GM12878 (cell line): ENCODE measurements at regions not wholly inside any gene's neighbourhood (a gene's known extent, or its start where the extent isn't known, plus 50 kb on each side); places are given as distances from the start of the nearest gene placed in this dataset.

Experiments
- ATAC-seq: fragments of 200-7000 bp; cut with Tn5 transposase; 3 replicates; pipeline ENCODE4 v1.9.1; 2020; ENCODE audit warnings: mild to moderate bottlenecking, moderate library complexity
- BruUV-seq: library from RNA; stranded (reverse); fragments of 400-500 nt; replicated peaks from 2 replicates; lab custom pipeline; 2021; lab: Mats Ljungman, UMichigan
- CTCF ChIA-PET: fragments of 300-600 bp; sonication (Branson Sonifier 250); formaldehyde crosslinking; extraction: SDS; loops from one replicate; lab custom pipeline; 2021; ENCODE audit warnings: inconsistent platforms; lab: Yijun Ruan, JAX
- POLR2A ChIA-PET: fragments of 350-600 bp; formaldehyde crosslinking; extraction: SDS; loops from one replicate; lab custom pipeline; 2021; ENCODE audit warnings: inconsistent platforms; lab: Charles Lee
- RAD21 ChIA-PET: fragments of 300-600 bp; sonication (Branson Sonifier 250); formaldehyde crosslinking; loops from one replicate; lab custom pipeline; 2023; ENCODE audit warnings: antibody characterized with exemption; ENCODE audit not compliant: unreplicated experiment; lab: Charles Lee
- SMC1A ChIA-PET: fragments of 300-600 bp; sonication (Branson Sonifier 250); formaldehyde crosslinking; loops from one replicate; lab custom pipeline; 2023; ENCODE audit not compliant: unreplicated experiment, uncharacterized antibody; lab: Charles Lee
- DNase-seq: peaks from one replicate; pipeline ENCODE4 v3.0.0-alpha.2; 2011; ENCODE audit warnings: low read depth, low spot score
- FAIRE-seq: peaks from 3 replicates; lab custom pipeline; 2011; peaks lifted over from hg19 to GRCh38; lab: Jason Lieb, UNC
- H2AFZ ChIP-seq: 2 replicates; pipeline ENCODE4 v1.6.0; 2011; ENCODE audit warnings: low read depth, low read length, control low read depth; ENCODE audit not compliant: control insufficient read depth
- H3K27ac ChIP-seq: 2 replicates; pipeline ENCODE4 v1.5.1; 2011; ENCODE audit warnings: control low read depth; ENCODE audit not compliant: control insufficient read depth, insufficient read depth
- H3K27me3 ChIP-seq, 2 experiments: replicated peaks in 1 of 2; 2 replicates each; pipeline versions ENCODE4 v1.6.0 to v1.6.1; 2011; ENCODE audit warnings: low read length in 1 of 2; ENCODE audit not compliant: control insufficient read depth in 2 of 2, insufficient read depth in 2 of 2
- H3K36me3 ChIP-seq, 2 experiments: 2 replicates each; pipeline ENCODE4 v1.5.1; 2011; ENCODE audit warnings: low read length in 1 of 2; ENCODE audit not compliant: control insufficient read depth in 2 of 2, insufficient read depth in 2 of 2
- H3K4me1 ChIP-seq: 2 replicates; pipeline ENCODE4 v1.6.1; 2011; ENCODE audit warnings: mild to moderate bottlenecking, low read length, moderate library complexity, mixed read lengths; ENCODE audit not compliant: control insufficient read depth, insufficient read depth
- H3K4me2 ChIP-seq: 2 replicates; pipeline ENCODE4 v1.6.0; 2011; ENCODE audit warnings: control low read depth; ENCODE audit not compliant: control insufficient read depth, insufficient read depth
- H3K4me3 ChIP-seq: fragments of 200-600 bp; sonication (generic); 2 replicates; pipeline ENCODE4 v1.5.1; 2016
- H3K79me2 ChIP-seq: 2 replicates; pipeline ENCODE4 v1.6.0; 2011; ENCODE audit warnings: low read length; ENCODE audit not compliant: control insufficient read depth, insufficient read depth
- H3K9ac ChIP-seq: 2 replicates; pipeline ENCODE4 v1.8.0; 2011; ENCODE audit warnings: low read length, control low read depth, mixed read lengths; ENCODE audit not compliant: control insufficient read depth, insufficient read depth
- H3K9me3 ChIP-seq: replicated peaks from 3 replicates; pipeline ENCODE4 v1.5.1; 2011; ENCODE audit warnings: mild to moderate bottlenecking, low read length; ENCODE audit not compliant: control insufficient read depth, insufficient read depth
- H4K20me1 ChIP-seq: 2 replicates; pipeline ENCODE4 v1.6.0; 2011; ENCODE audit not compliant: control insufficient read depth, insufficient read depth
- ESRRA ChIP-seq: IDR thresholded peaks from 2 replicates; pipeline ENCODE4 v1.6.1; 2012; ENCODE audit warnings: mild to moderate bottlenecking, low read length, improper control_type of control experiment
- FOXM1 ChIP-seq: IDR thresholded peaks from 2 replicates; pipeline ENCODE4 v1.6.1; 2012; ENCODE audit warnings: low read depth, mild to moderate bottlenecking, inconsistent platforms, low read length, moderate library complexity
- JUNB ChIP-seq: IDR thresholded peaks from 2 replicates; pipeline ENCODE4 v1.6.1; 2016; ENCODE audit warnings: antibody characterized with exemption, mild to moderate bottlenecking
- POLR2A ChIP-seq: IDR thresholded peaks from 2 replicates; pipeline ENCODE4 v1.6.1; 2011; ENCODE audit warnings: low read depth, mild to moderate bottlenecking, low read length
- SRF ChIP-seq, 2 experiments: IDR thresholded peaks; 2 replicates each; pipeline ENCODE4 v1.6.1; 2011; ENCODE audit warnings: low read depth in 2 of 2, low read length in 2 of 2, mild to moderate bottlenecking in 1 of 2, moderate library complexity in 1 of 2
- TCF7 ChIP-seq: IDR thresholded peaks from 2 replicates; pipeline ENCODE4 v1.6.1; 2014; ENCODE audit warnings: antibody characterized with exemption, borderline replicate concordance
- ZBTB40 ChIP-seq: fragments of 450-650 bp; IDR thresholded peaks from 2 replicates; pipeline ENCODE4 v1.6.1; 2016; ENCODE audit warnings: mild to moderate bottlenecking, moderate library complexity, borderline replicate concordance
- ZNF217 ChIP-seq: fragments of 450-650 bp; IDR thresholded peaks from 2 replicates; pipeline ENCODE4 v1.6.1; 2017; ENCODE audit warnings: antibody characterized with exemption, mild to moderate bottlenecking
- WGBS: methylation state at CpG from one replicate; pipeline ENCODE4 v1.1.6; 2016; ENCODE audit warnings: low lambda C conversion rate; ENCODE audit not compliant: insufficient replicate concordance, insufficient coverage; ENCODE audit errors: missing lambda C conversion rate; 5-methylcytosine and 5-hydroxymethylcytosine counted together
- in situ Hi-C: fragments of 300-500 bp; cut with MboI; formaldehyde crosslinking; loops from 9 replicates; pipeline ENCODE4 v1.14.3; 2018; ENCODE audit warnings: mixed read lengths
- intact Hi-C: fragments of 100-400 bp; cut with micrococcal nuclease; formaldehyde crosslinking; loops from one replicate; pipeline ENCODE4 v1.14.2; 2022; ENCODE audit not compliant: unreplicated experiment

GRCh38 chr22:49106096-49106841 lies 721.4 kb downstream of the BRD1 start:
- ATAC-seq, result no peak
- ChIA-PET POLR2A (no interaction called here), RAD21 (no interaction called here), CTCF (no interaction called here), SMC1A (no interaction called here)
- FAIRE-seq, result no peak
- no peak overlapping the region for H3K9ac ChIP-seq
- intact Hi-C loops, result no loop called here
- H3K27ac ChIP-seq, result no peak overlapping the region
- in situ Hi-C loops, result no loop called here
- WGBS, result 14% methylated on average over 12 of the region's 12 CpGs
- no peaks in the 10 kb centered on the region for H3K27me3 ChIP-seq
- no peak overlapping the region for H3K4me2 ChIP-seq
- BruUV-seq, result no TSS peak
- no peaks in the 10 kb centered on the region for H3K36me3 ChIP-seq
- TF ChIP-seq POLR2A (no peak), ZNF217 (no peak), FOXM1 (no peak), SRF (IDR thresholded peaks at IDR 0.05; ENCODE audit: low read depth in 2 of 2, low read length in 2 of 2) (no peak), ESRRA (no peak), ZBTB40 (no peak), JUNB (no peak), TCF7 (no peak)
- no peaks in the 10 kb centered on the region for H4K20me1 ChIP-seq
- no peaks in the 10 kb centered on the region for H3K4me1 ChIP-seq
- no peak overlapping the region for H3K4me3 ChIP-seq
- no peaks in the 10 kb centered on the region; the same call in 2 of the 3 replicates for H3K9me3 ChIP-seq
- H2AFZ ChIP-seq, result no peak overlapping the region
- H3K79me2 ChIP-seq, result no peaks in the 10 kb centered on the region
- DNase-seq, result no peak
